ENCODE measurements at regions not wholly inside any gene's neighbourhood (a gene's known extent, or its start where the extent isn't known, plus 50 kb on each side); places are given as distances from the start of the nearest gene placed in this dataset.

DNA sequence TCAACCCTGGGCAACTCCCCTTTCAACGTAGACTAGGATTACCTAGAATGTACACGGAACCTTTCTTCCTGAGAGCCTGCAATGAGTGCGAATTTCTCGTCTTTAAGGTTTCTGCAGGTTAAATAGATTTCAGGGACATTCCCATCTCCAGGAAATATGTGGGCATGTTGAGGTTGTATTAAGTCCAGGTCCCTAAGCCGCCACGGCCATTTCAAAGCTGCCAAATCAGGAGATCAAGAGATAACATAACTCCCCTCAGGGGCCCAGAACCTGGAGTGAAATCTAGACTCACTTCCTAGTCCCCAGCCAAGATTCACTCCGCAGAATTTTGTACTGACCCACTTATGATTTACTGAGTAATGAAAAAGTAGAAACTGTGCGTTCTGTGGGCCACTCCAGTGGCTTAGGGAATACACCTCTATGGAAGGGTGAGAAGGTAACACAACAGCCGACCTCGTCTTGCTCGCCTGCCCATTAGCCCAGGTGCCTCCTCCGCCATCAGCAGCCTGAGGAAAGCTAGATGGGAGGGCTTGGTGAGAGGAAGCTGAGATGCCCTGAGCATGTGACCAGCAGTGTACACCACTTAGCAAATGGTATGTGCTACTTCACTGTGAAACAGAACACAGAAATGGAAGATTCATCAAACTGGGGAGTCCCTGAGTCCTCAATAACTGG lies 98.5 kb upstream of the SOX1 start:
- H3K36me3 ChIP-seq: no peaks in the 10 kb centered on the region
- H3K27ac ChIP-seq: no peak overlapping the region
- H3K9me3 ChIP-seq: no peaks in the 10 kb centered on the region
- DNase-seq (ENCODE audit: low spot score): no peak
- H3K4me3 ChIP-seq: no peak overlapping the region
- H3K27me3 ChIP-seq (replicated peaks; ENCODE audit: insufficient read depth): peaks cover 10% of the 10 kb centered on the region
- no peaks in the 10 kb centered on the region for H3K4me1 ChIP-seq (replicated peaks)
- WGBS: 87% methylated on average over 12 of the region's 12 CpGs
- intact Hi-C loops (cut with DNase I): no loop called here
- TF ChIP-seq POLR2A (IDR thresholded peaks at IDR 0.05) (no peak), POLR2AphosphoS5 (IDR thresholded peaks at IDR 0.05) (no peak)
- TF ChIP-seq, protein P1, sequence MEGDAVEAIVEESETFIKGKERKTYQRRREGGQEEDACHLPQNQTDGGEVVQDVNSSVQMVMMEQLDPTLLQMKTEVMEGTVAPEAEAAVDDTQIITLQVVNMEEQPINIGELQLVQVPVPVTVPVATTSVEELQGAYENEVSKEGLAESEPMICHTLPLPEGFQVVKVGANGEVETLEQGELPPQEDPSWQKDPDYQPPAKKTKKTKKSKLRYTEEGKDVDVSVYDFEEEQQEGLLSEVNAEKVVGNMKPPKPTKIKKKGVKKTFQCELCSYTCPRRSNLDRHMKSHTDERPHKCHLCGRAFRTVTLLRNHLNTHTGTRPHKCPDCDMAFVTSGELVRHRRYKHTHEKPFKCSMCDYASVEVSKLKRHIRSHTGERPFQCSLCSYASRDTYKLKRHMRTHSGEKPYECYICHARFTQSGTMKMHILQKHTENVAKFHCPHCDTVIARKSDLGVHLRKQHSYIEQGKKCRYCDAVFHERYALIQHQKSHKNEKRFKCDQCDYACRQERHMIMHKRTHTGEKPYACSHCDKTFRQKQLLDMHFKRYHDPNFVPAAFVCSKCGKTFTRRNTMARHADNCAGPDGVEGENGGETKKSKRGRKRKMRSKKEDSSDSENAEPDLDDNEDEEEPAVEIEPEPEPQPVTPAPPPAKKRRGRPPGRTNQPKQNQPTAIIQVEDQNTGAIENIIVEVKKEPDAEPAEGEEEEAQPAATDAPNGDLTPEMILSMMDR (IDR thresholded peaks at IDR 0.05): no peak

DNA sequence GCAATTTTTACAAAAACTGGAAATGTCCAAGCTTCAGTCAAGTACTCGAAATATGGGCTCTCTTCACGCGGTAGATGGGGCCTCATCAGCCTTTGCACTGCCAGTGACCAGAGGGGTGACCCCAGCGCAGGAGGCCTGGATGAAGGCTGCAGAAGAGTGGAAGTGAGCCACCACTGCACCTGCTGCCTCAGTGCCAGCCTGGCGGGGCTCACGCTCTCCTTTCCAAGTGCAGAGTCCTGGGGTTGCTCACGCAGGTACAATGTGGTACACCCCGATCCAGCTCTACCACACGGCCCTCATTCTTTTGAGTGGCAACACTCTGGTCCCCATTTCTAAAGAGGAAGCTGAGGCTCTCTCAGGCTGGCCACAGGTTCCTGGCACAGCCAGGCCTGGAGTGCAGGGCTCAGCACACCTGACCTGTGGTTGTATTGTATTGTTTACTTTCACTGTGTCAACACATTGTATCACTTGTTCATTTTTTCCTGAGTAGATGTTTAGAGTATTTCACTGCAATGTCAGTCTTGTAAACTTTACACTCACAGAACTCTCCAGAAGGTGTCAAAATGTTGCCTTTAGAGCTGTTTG lies 97.3 kb upstream of the SOX1 start:
- Histone ChIP-seq H3K27me3 (replicated peaks; ENCODE audit: insufficient read depth) (peaks cover 11% of the 10 kb centered on the region), H3K9me3 (no peaks in the 10 kb centered on the region), H3K4me3 (no peak overlapping the region), H3K4me1 (replicated peaks) (no peaks in the 10 kb centered on the region), H3K27ac (no peak overlapping the region), H3K36me3 (no peaks in the 10 kb centered on the region)
- intact Hi-C loops (cut with DNase I): no loop called here
- WGBS: 92% methylated on average over 9 of the region's 9 CpGs
- no peak for DNase-seq (ENCODE audit: low spot score)
- TF ChIP-seq POLR2A (IDR thresholded peaks at IDR 0.05): no peak
- TF ChIP-seq, protein P1 (IDR thresholded peaks at IDR 0.05): no peak
- TF ChIP-seq POLR2AphosphoS5 (IDR thresholded peaks at IDR 0.05): no peak

DNA sequence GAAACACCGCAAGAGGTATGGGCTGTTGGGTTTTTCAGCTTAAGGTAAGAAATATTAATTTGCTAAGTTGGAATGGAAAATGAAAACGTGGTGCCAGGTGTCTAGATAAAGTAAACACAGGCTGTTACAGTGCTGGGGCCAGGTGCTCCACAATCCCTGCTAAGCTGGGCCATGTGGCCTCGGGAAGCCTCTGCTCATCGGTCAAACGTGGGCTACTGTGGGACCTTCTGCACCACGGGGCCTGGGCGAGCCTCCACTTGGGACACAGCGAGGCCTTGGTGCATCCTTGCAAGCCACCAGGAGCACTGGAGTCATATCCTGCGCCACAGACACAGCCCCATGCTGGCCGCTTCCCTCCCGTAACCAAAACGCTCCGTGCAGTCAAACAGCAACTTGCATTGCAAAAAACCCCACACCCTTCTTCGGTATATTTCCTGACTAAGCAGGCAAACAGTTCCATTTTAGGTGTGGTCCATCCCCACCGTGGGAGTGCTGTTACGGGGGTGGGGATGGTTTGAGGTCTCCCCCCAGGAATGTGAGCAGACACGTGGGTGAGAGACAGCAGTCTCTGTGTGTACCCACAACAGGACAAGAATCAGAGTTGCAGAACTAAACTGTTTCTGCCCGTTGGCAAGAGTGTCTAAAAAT lies 96.3 kb upstream of the SOX1 start:
- H3K4me3 ChIP-seq: no peak overlapping the region
- 74% methylated on average over 18 of the region's 18 CpGs for WGBS
- H3K27me3 ChIP-seq (replicated peaks; ENCODE audit: insufficient read depth): peaks cover 11% of the 10 kb centered on the region
- intact Hi-C loops (cut with DNase I): no loop called here
- H3K9me3 ChIP-seq: no peaks in the 10 kb centered on the region
- TF ChIP-seq, protein P1 (IDR thresholded peaks at IDR 0.05): no peak
- no peak for TF ChIP-seq POLR2AphosphoS5 (IDR thresholded peaks at IDR 0.05)
- no peak for TF ChIP-seq POLR2A (IDR thresholded peaks at IDR 0.05)
- no peak for DNase-seq (ENCODE audit: low spot score)
- no peak overlapping the region for H3K27ac ChIP-seq
- no peaks in the 10 kb centered on the region for H3K36me3 ChIP-seq
- no peaks in the 10 kb centered on the region for H3K4me1 ChIP-seq (replicated peaks)

DNA sequence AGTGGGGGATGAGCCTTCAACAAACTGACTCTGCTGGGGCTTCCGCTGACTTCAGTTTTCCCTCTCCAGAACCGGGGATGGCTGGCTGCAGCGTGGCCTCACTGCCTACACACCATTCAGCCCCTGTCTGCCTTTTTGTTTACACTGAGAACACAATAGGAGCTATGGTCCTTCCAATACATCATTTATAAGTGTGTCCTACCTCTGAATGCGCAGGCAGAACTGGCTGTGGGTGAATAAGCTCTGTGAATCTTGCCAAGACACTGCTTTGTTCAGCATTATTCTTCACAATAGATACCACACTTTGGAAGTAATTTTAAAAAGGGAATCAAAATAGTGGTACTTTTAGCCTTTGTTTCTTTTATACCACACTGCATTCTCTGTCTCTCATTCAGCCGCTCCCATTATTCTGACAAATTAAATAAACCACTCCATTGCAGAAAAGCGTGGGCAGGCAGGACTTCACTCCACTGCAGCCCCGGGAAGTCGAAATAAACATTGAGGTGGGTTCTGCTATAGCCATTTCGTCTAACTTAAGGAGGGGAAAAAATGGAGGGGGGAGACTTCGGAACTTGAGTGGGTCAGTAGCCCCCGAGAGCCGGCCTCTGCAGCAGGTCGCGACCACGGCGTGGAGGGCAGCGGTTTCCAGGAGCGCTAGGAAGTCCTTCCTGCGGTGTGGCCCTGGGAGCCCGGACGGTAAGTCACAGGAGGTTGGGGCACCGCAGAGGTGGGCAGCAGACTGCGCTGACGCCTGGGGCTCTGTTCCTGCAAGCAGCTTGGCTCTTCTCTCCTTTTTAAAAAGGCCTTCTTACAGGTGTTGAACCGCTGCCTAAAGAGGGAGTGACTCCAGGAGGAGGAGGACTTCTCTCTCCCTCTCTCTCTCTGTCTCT lies 94.8 kb upstream of the SOX1 start:
- Histone ChIP-seq H3K4me1 (replicated peaks) (no peaks in the 10 kb centered on the region), H3K27me3 (replicated peaks; ENCODE audit: insufficient read depth) (peaks cover 11% of the 10 kb centered on the region), H3K27ac (no peak overlapping the region), H3K4me3 (no peak overlapping the region), H3K9me3 (no peaks in the 10 kb centered on the region), H3K36me3 (no peaks in the 10 kb centered on the region)
- no peak for DNase-seq (ENCODE audit: low spot score)
- TF ChIP-seq, protein P1 (IDR thresholded peaks at IDR 0.05): no peak
- TF ChIP-seq POLR2A (IDR thresholded peaks at IDR 0.05): no peak
- WGBS: 32% methylated on average over 25 of the region's 25 CpGs
- intact Hi-C loops (cut with DNase I): no loop called here
